ENCODE measurements at regions not wholly inside any gene's neighbourhood (a gene's known extent, or its start where the extent isn't known, plus 50 kb on each side); places are given as distances from the start of the nearest gene placed in this dataset.

DNA sequence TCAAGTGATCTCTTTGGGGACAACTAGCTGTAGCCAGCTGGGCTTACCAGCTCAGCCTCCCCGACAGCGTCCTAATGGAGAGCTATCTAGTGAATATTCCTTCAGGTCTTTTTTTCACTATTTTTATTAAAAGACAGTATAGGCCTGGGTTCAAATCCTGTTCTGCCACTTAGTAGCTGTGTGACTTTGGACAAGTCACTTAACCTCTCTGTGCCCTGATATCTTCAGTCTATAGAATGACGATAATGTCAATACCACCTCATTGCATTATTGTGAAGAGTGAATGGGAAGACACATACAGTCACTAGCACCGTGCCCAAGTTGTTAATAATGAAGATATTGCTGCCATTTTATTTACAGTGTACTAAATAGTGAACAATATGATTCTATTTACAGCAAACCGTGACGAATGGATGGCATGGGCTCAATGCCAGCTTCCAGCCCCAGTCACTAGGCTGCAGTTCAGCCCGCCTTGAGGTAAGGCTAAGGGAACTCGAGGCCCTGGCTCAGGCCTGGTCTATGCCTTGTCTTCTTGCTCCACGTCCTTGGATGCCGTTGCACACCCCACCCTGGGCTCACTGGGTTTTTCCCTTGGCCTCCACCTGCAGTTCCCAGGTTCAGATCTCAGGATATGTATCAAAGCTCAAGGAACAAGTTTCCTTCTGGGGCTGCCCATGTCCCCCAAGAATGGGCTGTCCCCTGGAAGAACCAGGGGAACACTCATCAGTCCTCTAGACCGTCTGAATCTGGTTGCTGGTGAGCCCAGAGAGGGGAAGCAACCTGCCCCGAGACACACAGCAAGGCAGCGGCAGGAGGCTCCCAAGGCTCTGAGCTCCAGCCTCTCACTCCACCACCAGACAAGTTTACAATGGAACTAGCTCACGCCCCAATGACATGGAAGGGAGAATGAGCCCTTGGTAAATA is 95.4 kb upstream of the TNRC6C start:
- in situ Hi-C loops (cut with MboI; ENCODE audit: low pct_unique_long_range_greater_than_20kb, low sequenced_read_pairs): no loop called here
- peak; percentile 67 for DNase-seq

DNA sequence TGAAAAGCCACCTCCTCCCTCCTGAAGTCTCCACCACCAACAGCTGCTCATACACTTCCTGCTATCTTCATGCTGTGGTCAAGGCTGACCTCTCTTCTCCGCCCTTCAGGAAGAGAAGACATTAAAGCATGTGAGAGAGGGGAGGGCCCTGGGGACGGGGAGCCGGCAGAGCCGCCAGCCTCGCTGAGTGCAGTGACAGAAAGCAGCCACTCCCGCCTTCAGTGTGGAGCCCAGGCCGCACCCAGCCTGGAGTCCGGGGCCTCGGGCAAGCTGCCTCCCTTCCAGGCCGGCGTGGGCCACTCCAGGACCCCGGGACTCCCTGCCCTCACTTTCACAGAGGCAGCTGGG is 94.7 kb upstream of the TNRC6C start:
- DNase-seq: no peak
- in situ Hi-C loops (cut with MboI; ENCODE audit: low pct_unique_long_range_greater_than_20kb, low sequenced_read_pairs): no loop called here

DNA sequence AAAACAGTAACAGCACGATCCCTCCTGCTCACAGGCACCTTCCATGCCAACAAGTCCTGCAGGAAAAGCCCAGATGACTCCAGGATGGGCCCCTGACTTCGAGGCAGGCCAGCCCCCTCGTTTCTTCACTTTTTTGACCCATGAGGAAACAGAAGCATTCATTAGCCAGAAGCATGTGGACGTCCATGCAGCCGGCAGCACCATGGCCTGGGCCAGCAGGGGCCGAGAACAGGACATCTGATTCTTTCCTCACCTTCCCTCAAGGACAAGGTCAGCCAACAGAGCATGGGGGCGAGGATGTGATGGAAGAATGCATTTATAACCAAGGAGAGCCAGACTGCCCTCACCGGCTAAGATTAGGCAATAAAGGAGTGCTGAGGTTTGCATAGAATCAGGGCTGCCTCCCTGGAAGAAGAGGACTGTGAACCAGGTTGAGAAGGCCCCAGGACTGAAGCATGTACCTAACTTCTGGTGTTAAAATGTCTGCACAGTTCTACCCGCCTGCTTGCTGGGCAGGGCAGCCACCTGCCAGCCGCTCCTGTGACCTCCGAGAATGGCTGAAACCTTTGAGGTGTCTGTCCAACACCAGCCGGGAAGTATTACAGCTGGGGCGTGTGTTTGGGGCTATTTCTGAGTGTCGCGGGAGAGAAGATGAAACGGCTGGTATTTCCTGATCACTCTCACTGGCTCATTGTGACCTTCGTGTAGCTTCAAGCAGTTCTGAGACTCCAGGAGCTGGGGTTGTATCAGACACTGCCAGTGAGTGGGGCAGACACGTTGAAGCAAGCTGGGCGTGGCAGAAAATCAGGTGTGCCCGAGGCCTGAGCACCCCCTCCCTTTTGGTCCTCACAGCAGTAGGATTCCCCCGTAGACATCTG is 94.0 kb upstream of the TNRC6C start:
- in situ Hi-C loops (cut with MboI; ENCODE audit: low pct_unique_long_range_greater_than_20kb, low sequenced_read_pairs): no loop called here
- DNase-seq: no peak

- in situ Hi-C loops (cut with MboI; ENCODE audit: low pct_unique_long_range_greater_than_20kb, low sequenced_read_pairs): no loop called here
- no peak for DNase-seq
These were observed 93.3 kb upstream of the TNRC6C start for GRCh38 chr17:77865112-77865611.

- DNase-seq: no peak
- in situ Hi-C loops (cut with MboI; ENCODE audit: low pct_unique_long_range_greater_than_20kb, low sequenced_read_pairs): no loop called here
These were observed 92.8 kb upstream of the TNRC6C start for GRCh38 chr17:77865716-77866115.

DNA sequence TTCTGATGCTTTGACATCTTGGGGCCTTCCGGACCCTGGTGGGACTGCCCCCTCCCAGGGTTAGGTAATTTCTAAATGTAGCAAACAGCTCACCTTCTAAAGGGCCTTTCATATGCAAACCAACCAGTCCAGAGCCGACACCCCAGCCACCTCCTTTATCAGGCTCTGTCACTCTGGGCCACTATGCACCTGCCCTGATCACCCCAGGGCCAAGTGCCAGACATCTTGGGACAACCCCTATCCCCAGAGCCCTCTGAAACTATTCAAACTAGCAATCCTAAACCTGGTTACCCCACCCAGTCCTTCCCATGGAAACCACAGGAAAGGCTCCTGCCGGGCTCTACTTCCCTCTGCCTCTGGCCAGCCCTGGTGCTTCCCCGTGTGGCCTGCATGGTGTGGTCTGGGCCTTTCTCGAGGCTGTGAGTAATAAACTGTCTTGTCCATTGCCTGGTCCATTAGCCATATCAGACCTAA is 91.2 kb upstream of the TNRC6C start:
- in situ Hi-C loops (cut with MboI; ENCODE audit: low pct_unique_long_range_greater_than_20kb, low sequenced_read_pairs): no loop called here
- DNase-seq: no peak

DNA sequence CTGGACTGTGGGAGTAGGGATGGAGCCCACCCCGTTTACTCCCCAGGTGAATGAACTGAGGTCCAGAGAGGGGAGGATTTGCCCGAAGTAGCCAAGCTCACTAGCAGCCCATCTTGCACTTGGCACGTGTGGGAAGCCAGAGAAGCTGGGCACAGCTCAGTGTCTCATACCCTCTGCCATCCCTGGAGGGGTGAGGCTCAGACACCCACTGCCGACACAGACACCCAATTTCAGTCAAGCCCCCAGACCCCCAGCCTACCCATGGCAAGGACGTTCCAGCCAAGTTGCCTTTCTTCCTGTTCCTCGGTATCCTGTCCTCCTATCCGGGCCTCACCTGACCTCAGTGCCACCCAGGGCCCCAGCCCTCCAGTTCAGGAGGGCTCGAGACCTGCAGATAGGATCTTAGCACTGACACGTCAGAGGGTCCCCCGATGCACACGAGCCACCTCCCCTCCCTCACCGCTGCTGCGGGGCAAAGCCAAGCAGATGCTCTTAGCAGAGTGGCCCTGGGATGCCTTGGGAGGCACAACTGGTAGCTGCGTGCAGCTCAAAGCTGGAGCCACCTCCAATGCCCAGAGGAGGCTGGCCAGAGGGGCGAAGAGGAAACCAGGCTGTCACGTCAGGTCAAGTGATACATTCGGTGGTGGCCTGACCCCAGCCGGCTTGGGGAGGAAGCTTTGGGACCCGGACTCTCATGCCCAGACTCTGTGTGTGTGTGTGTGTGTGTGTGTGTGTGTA is 90.4 kb upstream of the TNRC6C start:
- in situ Hi-C loops (cut with MboI; ENCODE audit: low pct_unique_long_range_greater_than_20kb, low sequenced_read_pairs): no loop called here

GRCh38 chr17:77869041-77869599 is 89.4 kb upstream of the TNRC6C start:
- in situ Hi-C loops (cut with MboI; ENCODE audit: low pct_unique_long_range_greater_than_20kb, low sequenced_read_pairs): no loop called here
- DNase-seq: no peak

More for the DNA sequence above, 90.4 kb upstream of the TNRC6C start:
- no peak for DNase-seq

- no peak for DNase-seq
- in situ Hi-C loops (cut with MboI; ENCODE audit: low pct_unique_long_range_greater_than_20kb, low sequenced_read_pairs): no loop called here
These were observed 88.8 kb upstream of the TNRC6C start for GRCh38 chr17:77869665-77870132.

DNA sequence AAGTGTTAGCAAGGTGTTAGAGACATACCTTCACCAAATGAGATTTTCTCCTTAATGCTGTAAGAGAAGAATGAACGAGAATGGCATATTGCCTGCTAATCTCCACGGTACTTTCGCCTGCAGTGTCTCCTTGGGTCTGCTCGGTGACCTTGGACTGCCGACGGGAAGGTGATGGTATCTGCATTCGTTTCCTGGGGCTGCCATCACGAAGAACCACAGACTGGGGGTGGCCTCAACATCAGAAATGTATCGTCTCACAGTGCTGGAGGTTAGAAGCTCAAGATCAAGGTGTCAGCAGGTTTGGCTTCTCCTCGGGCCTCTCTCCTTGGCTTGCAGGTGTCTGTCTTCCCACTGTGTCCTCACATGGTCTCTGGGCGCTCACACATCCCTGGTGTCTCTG is 86.3 kb upstream of the TNRC6C start:
- DNase-seq: no peak
- in situ Hi-C loops (cut with MboI; ENCODE audit: low pct_unique_long_range_greater_than_20kb, low sequenced_read_pairs): no loop called here

GRCh38 chr17:77872714-77873499 is 85.6 kb upstream of the TNRC6C start:
- in situ Hi-C loops (cut with MboI; ENCODE audit: low pct_unique_long_range_greater_than_20kb, low sequenced_read_pairs): no loop called here
- no peak for DNase-seq

GRCh38 chr17:77873500-77874302 is 84.8 kb upstream of the TNRC6C start:
- in situ Hi-C loops (cut with MboI; ENCODE audit: low pct_unique_long_range_greater_than_20kb, low sequenced_read_pairs): no loop called here
- DNase-seq: no peak

DNA sequence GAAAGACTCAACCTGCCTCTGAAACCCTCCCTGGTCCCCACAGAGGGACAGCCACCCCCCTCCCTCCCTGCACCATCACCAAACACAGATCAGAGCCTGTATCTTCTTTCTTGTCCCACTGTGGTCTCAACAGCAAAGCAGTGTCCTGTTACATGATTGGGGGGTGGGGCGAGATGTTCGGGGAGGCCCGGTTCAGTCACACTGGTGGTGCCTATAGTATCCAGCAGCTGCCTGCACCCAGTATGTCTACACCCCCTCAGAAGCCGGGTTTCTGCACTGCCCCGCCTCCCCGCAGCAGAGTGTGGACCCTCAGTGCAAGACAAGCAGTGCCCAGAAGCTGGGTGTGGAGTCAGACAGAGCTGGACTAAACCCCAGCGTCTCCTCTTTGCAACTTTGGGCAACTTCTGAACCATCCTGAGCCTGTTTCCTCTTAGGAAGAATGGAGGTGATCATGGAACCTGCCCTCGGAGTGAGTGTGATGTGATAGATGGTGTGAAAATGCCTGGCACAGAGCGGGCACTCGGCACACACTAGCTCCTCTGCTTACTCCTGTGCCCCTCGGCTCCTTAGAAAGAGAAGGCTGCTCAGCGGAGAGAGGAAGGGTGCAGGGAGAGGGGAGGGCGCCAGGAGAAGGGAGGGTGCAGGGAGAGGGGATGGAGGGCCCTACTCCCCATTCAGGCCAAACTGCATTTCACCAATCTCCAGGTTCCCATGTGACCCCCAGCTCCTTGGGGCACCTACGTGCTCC is 84.0 kb upstream of the TNRC6C start:
- in situ Hi-C loops (cut with MboI; ENCODE audit: low pct_unique_long_range_greater_than_20kb, low sequenced_read_pairs): no loop called here
- no peak for DNase-seq

GRCh38 chr17:77875051-77875780 is 83.3 kb upstream of the TNRC6C start:
- no peak for DNase-seq
- in situ Hi-C loops (cut with MboI; ENCODE audit: low pct_unique_long_range_greater_than_20kb, low sequenced_read_pairs): no loop called here

DNA sequence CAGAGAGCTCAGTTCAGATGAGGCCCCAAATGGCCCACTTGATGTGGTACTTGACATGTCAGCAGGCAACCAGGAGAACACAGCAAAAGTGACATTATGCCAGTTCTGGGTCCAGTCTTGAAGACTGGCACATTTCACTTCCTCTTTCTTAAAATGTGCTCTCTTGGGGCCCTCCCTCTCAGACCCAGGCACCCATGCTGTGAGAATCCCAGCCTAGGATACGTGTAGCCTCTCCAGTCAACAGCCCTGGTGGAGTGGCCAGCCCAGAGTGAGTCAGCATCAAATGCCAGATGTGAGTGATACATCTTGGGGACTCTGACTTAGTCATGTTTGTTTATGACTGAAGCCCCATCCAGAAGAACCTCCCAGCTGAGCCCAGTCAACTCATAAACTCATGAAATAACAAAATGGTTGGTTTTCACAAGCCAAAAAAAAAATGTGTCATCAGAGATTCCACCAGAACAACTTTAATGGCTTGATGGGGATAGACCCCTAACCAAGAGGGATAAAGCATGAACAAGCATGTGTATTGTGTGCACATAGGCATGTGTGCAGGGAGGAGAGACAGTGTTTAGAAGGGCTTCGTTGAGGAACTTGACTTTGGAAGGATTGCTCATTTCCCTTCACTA is 82.5 kb upstream of the TNRC6C start:
- DNase-seq: peak; percentile 64
- in situ Hi-C loops (cut with MboI; ENCODE audit: low pct_unique_long_range_greater_than_20kb, low sequenced_read_pairs): no loop called here

GRCh38 chr17:77877036-77877435 is 81.5 kb upstream of the TNRC6C start:
- in situ Hi-C loops (cut with MboI; ENCODE audit: low pct_unique_long_range_greater_than_20kb, low sequenced_read_pairs): no loop called here
- DNase-seq: no peak
